K562 (cell line): ENCODE measurements at regions not wholly inside any gene's neighbourhood (a gene's known extent, or its start where the extent isn't known, plus 50 kb on each side); places are given as distances from the start of the nearest gene placed in this dataset.

ENCODE experiments used
- ATAC-seq: fragments of 200-7000 bp; cut with Tn5 transposase; 3 replicates; pipeline ENCODE4 v1.9.1; 2020; ENCODE audit warnings: moderate library complexity
- BruUV-seq: library from RNA; stranded (reverse); fragments of 400-500 nt; replicated peaks from 2 replicates; lab custom pipeline; 2021; lab: Mats Ljungman, UMichigan
- CTCF ChIA-PET: fragments of 300-600 bp; formaldehyde crosslinking; extraction: SDS; loops from one replicate; lab custom pipeline; 2021; ENCODE audit warnings: low intra/inter-chr PET ratio; lab: Yijun Ruan, JAX
- POLR2A ChIA-PET: fragments of 300-600, 350-650 bp; sonication (Branson Sonifier 250); formaldehyde crosslinking; extraction: SDS; loops from one replicate; lab custom pipeline; 2021; ENCODE audit warnings: antibody characterized with exemption, inconsistent platforms; lab: Yijun Ruan, JAX
- DNase-seq, 4 experiments: peaks; one replicate each; pipeline versions ENCODE4 v3.0.0 to v3.0.0-alpha.2; 2011 to 2018; ENCODE audit warnings: low spot score in 3 of 4, mixed read lengths in 3 of 4; ENCODE audit errors: extremely low read depth in 1 of 4
- FAIRE-seq: peaks from 2 replicates; lab custom pipeline; 2011; peaks lifted over from hg19 to GRCh38; lab: Jason Lieb, UNC
- H2AFZ ChIP-seq: 2 replicates; pipeline ENCODE4 v1.6.0; 2011; ENCODE audit warnings: low read depth, low read length, control low read depth, inconsistent platforms
- H3K27ac ChIP-seq: fragments of 200-600 bp; 3 replicates; pipeline ENCODE4 v1.8.0; 2011; ENCODE audit warnings: low read depth, mild to moderate bottlenecking, control low read depth, inconsistent platforms, low read length, moderate library complexity, mixed read lengths; ENCODE audit errors: extremely low read depth
- H3K27me3 ChIP-seq, 2 experiments: fragments of 300-600 bp in 1 of 2; 2 replicates in 1 of 2; 3 replicates in 1 of 2; pipeline versions ENCODE4 v1.6.0 to v1.8.0; 2011; ENCODE audit warnings: inconsistent platforms in 2 of 2, low read length in 2 of 2, mild to moderate bottlenecking in 1 of 2, mixed read lengths in 1 of 2, moderate library complexity in 1 of 2; ENCODE audit not compliant: control insufficient read depth in 2 of 2, insufficient read depth in 2 of 2
- H3K36me3 ChIP-seq: fragments of 300-600 bp; 3 replicates; pipeline ENCODE4 v1.8.0; 2011; ENCODE audit warnings: mild to moderate bottlenecking, low read length, inconsistent platforms; ENCODE audit not compliant: control insufficient read depth, insufficient read depth
- H3K4me1 ChIP-seq, 2 experiments: fragments of 200-600 bp in 1 of 2; replicated peaks in 1 of 2; 2 replicates in 1 of 2; 3 replicates in 1 of 2; pipeline versions ENCODE4 v1.5.1 to v1.8.0; 2011; ENCODE audit warnings: inconsistent platforms in 2 of 2, low read length in 2 of 2, mild to moderate bottlenecking in 1 of 2, mixed read lengths in 1 of 2, moderate library complexity in 1 of 2; ENCODE audit not compliant: control insufficient read depth in 2 of 2, insufficient read depth in 2 of 2
- H3K4me2 ChIP-seq: 2 replicates; pipeline ENCODE4 v1.6.1; 2011; ENCODE audit warnings: low read length, control low read depth, inconsistent platforms, mixed read lengths; ENCODE audit not compliant: insufficient read depth
- H3K4me3 ChIP-seq: fragments of 200-600 bp; sonication (generic), shearing (Covaris generic); 2 replicates; pipeline ENCODE4 v1.5.1; 2016; ENCODE audit warnings: control low read depth, inconsistent platforms
- H3K79me2 ChIP-seq: fragments of 200-600 bp; 3 replicates; pipeline ENCODE4 v1.8.0; 2011; ENCODE audit warnings: low read length, inconsistent platforms; ENCODE audit not compliant: control insufficient read depth, insufficient read depth
- H3K9ac ChIP-seq, 2 experiments: 2 replicates each; pipeline versions ENCODE4 v1.6.0 to v1.6.1; 2011; ENCODE audit warnings: low read depth in 2 of 2, low read length in 2 of 2, control low read depth in 1 of 2, inconsistent platforms in 1 of 2, mild to moderate bottlenecking in 1 of 2, mixed read lengths in 1 of 2; ENCODE audit not compliant: insufficient read depth in 1 of 2
- H3K9me1 ChIP-seq: one replicate; pipeline ENCODE4 v1.6.0; 2011; ENCODE audit warnings: inconsistent platforms, mild to moderate bottlenecking, low read length, moderate library complexity; ENCODE audit not compliant: control insufficient read depth, insufficient read depth
- H3K9me3 ChIP-seq: replicated peaks from 2 replicates; pipeline ENCODE4 v1.5.1; 2011; ENCODE audit warnings: low read depth, low read length, inconsistent platforms; ENCODE audit not compliant: control insufficient read depth, insufficient read depth
- H4K20me1 ChIP-seq: replicated peaks from 2 replicates; pipeline ENCODE4 v1.6.1; 2011; ENCODE audit warnings: low read length, inconsistent platforms, mixed read lengths; ENCODE audit not compliant: control insufficient read depth, insufficient read depth
- ARID1B ChIP-seq: fragments of 450-650 bp; IDR thresholded peaks from 2 replicates; pipeline ENCODE4 v1.6.1; 2016; ENCODE audit warnings: antibody characterized with exemption, mild to moderate bottlenecking, inconsistent platforms
- BCL6 ChIP-seq: fragments of 250-450 bp; sonication (Bioruptor Pico); IDR thresholded peaks from 2 replicates; pipeline ENCODE4 v1.4.0; 2020
- CBFA2T2 ChIP-seq: fragments of 450-650 bp; conservative IDR thresholded peaks from 2 replicates; pipeline ENCODE4 v1.6.1; 2017; ENCODE audit warnings: mild to moderate bottlenecking
- CBFA2T3 ChIP-seq: fragments of 450-650 bp; IDR thresholded peaks from 2 replicates; pipeline ENCODE4 v1.6.1; 2017
- CC2D1A ChIP-seq: fragments of 450-650 bp; IDR thresholded peaks from 2 replicates; pipeline ENCODE4 v1.6.1; 2017; ENCODE audit warnings: mild to moderate bottlenecking
- DACH1 ChIP-seq: fragments of 450-650 bp; IDR thresholded peaks from 2 replicates; pipeline ENCODE4 v1.6.1; 2018; ENCODE audit not compliant: partially characterized antibody
- ESRRA ChIP-seq: fragments of 450-650 bp; IDR thresholded peaks from 2 replicates; pipeline ENCODE4 v1.6.1; 2014; ENCODE audit warnings: low read depth, mild to moderate bottlenecking, moderate library complexity, borderline replicate concordance
- GATAD2B ChIP-seq: fragments of 450-650 bp; IDR thresholded peaks from 2 replicates; pipeline ENCODE4 v1.6.1; 2017; ENCODE audit warnings: mild to moderate bottlenecking, borderline replicate concordance
- HMBOX1 ChIP-seq: sonication (generic); IDR thresholded peaks from 2 replicates; pipeline ENCODE4 v1.6.1; 2016
- HNRNPLL ChIP-seq: fragments of 200-400 bp; formaldehyde crosslinking; IDR thresholded peaks from 2 replicates; pipeline ENCODE4 v1.6.1; 2017; ENCODE audit warnings: low read length, low read depth, mild to moderate bottlenecking; ENCODE audit not compliant: poor library complexity, severe bottlenecking
- ID3 ChIP-seq, 2 experiments: fragments of 250-450 bp in 1 of 2; fragments of 450-650 bp in 1 of 2; sonication (Bioruptor Pico) in 1 of 2; IDR thresholded peaks; 2 replicates each; pipeline versions ENCODE4 v1.6.1 to v1.8.0; 2016 to 2021; ENCODE audit warnings: mild to moderate bottlenecking in 2 of 2, moderate library complexity in 2 of 2, missing compliant biosample characterization in 1 of 2, missing genetic modification characterization in 1 of 2
- ILK ChIP-seq: fragments of 450-650 bp; IDR thresholded peaks from 2 replicates; pipeline ENCODE4 v1.6.1; 2016; ENCODE audit warnings: missing genetic modification characterization, low read depth, mild to moderate bottlenecking, missing compliant biosample characterization, moderate library complexity, borderline replicate concordance
- JUN ChIP-seq, 2 experiments: sonication (generic) in 1 of 2; formaldehyde crosslinking in 1 of 2; IDR thresholded peaks; 2 replicates each; pipeline versions ENCODE4 v1.6.1 to v1.8.0; 2012 to 2022; ENCODE audit warnings: borderline replicate concordance in 2 of 2, mild to moderate bottlenecking in 2 of 2, improper control_type of control experiment in 1 of 2, low read depth in 1 of 2, low read length in 1 of 2, missing genetic modification reagents in 1 of 2
- KLF10 ChIP-seq: fragments of 250-450 bp; sonication (Bioruptor Pico); IDR thresholded peaks from 2 replicates; pipeline ENCODE4 v1.6.1; 2021; ENCODE audit warnings: matching md5 sums
- KLF16 ChIP-seq: IDR thresholded peaks from 2 replicates; pipeline ENCODE4 v1.6.1; 2016; ENCODE audit warnings: antibody characterized with exemption
- KLF6 ChIP-seq: fragments of 250-450 bp; sonication (Bioruptor Pico); IDR thresholded peaks from 2 replicates; pipeline ENCODE4 v1.4.0; 2020; ENCODE audit warnings: mild to moderate bottlenecking, moderate library complexity, borderline replicate concordance
- MEIS2 ChIP-seq: fragments of 450-650 bp; IDR thresholded peaks from 2 replicates; pipeline ENCODE4 v1.6.1; 2014; ENCODE audit warnings: mild to moderate bottlenecking; ENCODE audit not compliant: partially characterized antibody
- NFE2 ChIP-seq: IDR thresholded peaks from 2 replicates; pipeline ENCODE4 v1.6.1; 2014; ENCODE audit warnings: antibody characterized with exemption, low read depth
- PPARD ChIP-seq: fragments of 250-450 bp; sonication (Bioruptor Pico); IDR thresholded peaks from 2 replicates; pipeline ENCODE4 v1.8.0; 2022; ENCODE audit warnings: inconsistent platforms, mild to moderate bottlenecking, moderate library complexity
- RBFOX2 ChIP-seq: fragments of 200-400 bp; formaldehyde crosslinking; IDR thresholded peaks from 2 replicates; pipeline ENCODE4 v1.6.1; 2017; ENCODE audit warnings: low read depth, mild to moderate bottlenecking, low read length, moderate library complexity
- RBM17 ChIP-seq: fragments of 200-400 bp; formaldehyde crosslinking; IDR thresholded peaks from 2 replicates; pipeline ENCODE4 v1.6.1; 2017; ENCODE audit warnings: low read depth, mild to moderate bottlenecking, low read length, borderline replicate concordance
- SOX6 ChIP-seq: fragments of 450-650 bp; IDR thresholded peaks from 2 replicates; pipeline ENCODE4 v1.6.1; 2014; ENCODE audit warnings: mild to moderate bottlenecking
- TBL1XR1 ChIP-seq, 2 experiments: IDR thresholded peaks; 2 replicates each; pipeline ENCODE4 v1.6.1; 2012; ENCODE audit warnings: improper control_type of control experiment in 2 of 2, low read length in 2 of 2, mild to moderate bottlenecking in 1 of 2
- TCF3 ChIP-seq: sonication (generic); formaldehyde crosslinking; IDR thresholded peaks from 2 replicates; pipeline ENCODE4 v1.4.0; 2020; ENCODE audit warnings: mild to moderate bottlenecking, missing genetic modification reagents
- YBX1 ChIP-seq: fragments of 450-650 bp; IDR thresholded peaks from 2 replicates; pipeline ENCODE4 v1.7.1; 2016; ENCODE audit warnings: mild to moderate bottlenecking
- ZNF445 ChIP-seq: fragments of 250-450 bp; sonication (Bioruptor Pico); IDR thresholded peaks from 2 replicates; pipeline ENCODE4 v1.4.0; 2020; ENCODE audit warnings: low read depth, mild to moderate bottlenecking, moderate library complexity
- WGBS: fragments of 100-300 bp; shearing (Covaris generic); methylation state at CpG from one replicate; pipeline ENCODE4 v1.1.6; 2016; ENCODE audit warnings: low coverage, mixed read lengths; ENCODE audit not compliant: insufficient coverage; ENCODE audit errors: missing lambda C conversion rate; 5-methylcytosine and 5-hydroxymethylcytosine counted together
- in situ Hi-C: fragments of 300-500 bp; cut with MboI; formaldehyde crosslinking; loops from 4 replicates; pipeline ENCODE4 v1.15.0; 2018; ENCODE audit warnings: inconsistent platforms, mixed read lengths
- intact Hi-C: fragments of 100-400 bp; cut with micrococcal nuclease; formaldehyde crosslinking; loops from 2 replicates; pipeline ENCODE4 v1.14.2; 2022

- TF ChIP-seq JUN (IDR thresholded peaks at IDR 0.05; ENCODE audit: borderline replicate concordance, low read depth, low read length) (peak; percentile 49; the same call in 1 of the 2 replicates), JUN (CRISPR knock-in tag; IDR thresholded peaks at IDR 0.05; ENCODE audit: borderline replicate concordance) (no peak), ESRRA (peak; percentile 43; the same call in 1 of the 2 replicates), MEIS2 (peak; percentile 21), SOX6 (peak; percentile 66), PPARD (CRISPR knock-in tag) (no peak), KLF16 (no peak), ILK (tag) (no peak), BCL6 (CRISPR knock-in tag) (no peak), NFE2 (peak; percentile 32; the same call in 1 of the 2 replicates), TCF3 (CRISPR knock-in tag) (peak; percentile 80), CBFA2T3 (peak; percentile 78), ID3 (CRISPR knock-in tag; IDR thresholded peaks at IDR 0.05) (no peak), ID3 (tag; IDR thresholded peaks at IDR 0.05) (peak; percentile 92)
Observed at GRCh38 chr16:86901483-86901882, 323.1 kb downstream of the FOXL1 start (continued).

- H3K27ac ChIP-seq = no peak overlapping the region
- H3K9ac ChIP-seq = no peak overlapping the region
- BruUV-seq = no TSS peak
- peaks cover 0 to 13% of the 10 kb centered on the region in 2 experiments; a peak in 2 of 5 replicates for H3K4me1 ChIP-seq
- ATAC-seq (no peak), FAIRE-seq (no peak), DNase-seq (no peak)
- H4K20me1 ChIP-seq = no peaks in the 10 kb centered on the region; the same call in none of the 2 replicates
- no peaks in the 10 kb centered on the region for H3K9me3 ChIP-seq
- TF ChIP-seq KLF10 (CRISPR knock-in tag) (no peak), RBFOX2 (no peak), DACH1 (no peak), GATAD2B (no peak), ZNF445 (CRISPR knock-in tag) (no peak), RBM17 (no peak), YBX1 (no peak), KLF6 (CRISPR knock-in tag) (no peak), HMBOX1 (no peak), TBL1XR1 (IDR thresholded peaks at IDR 0.05; ENCODE audit: low read length in 2 of 2) (no peak), CBFA2T2 (no peak), HNRNPLL (no peak), ARID1B (no peak), CC2D1A (no peak)
- in situ Hi-C loops = no loop called here
- H3K36me3 ChIP-seq = no peaks in the 10 kb centered on the region
- H3K27me3 ChIP-seq = peaks cover 20 to 58% of the 10 kb centered on the region in 2 experiments
- WGBS = 13% methylated on average over 4 of the region's 4 CpGs
- POLR2A ChIA-PET = no interaction called here
- no peak overlapping the region for H3K4me2 ChIP-seq
- no peaks in the 10 kb centered on the region for H3K79me2 ChIP-seq
- no peak overlapping the region for H3K4me3 ChIP-seq
- H2AFZ ChIP-seq = no peak overlapping the region
- H3K9me1 ChIP-seq = no peaks in the 10 kb centered on the region
- intact Hi-C loops = no loop called here
- CTCF ChIA-PET = no interaction called here
Observed at GRCh38 chr16:86902656-86903001, 324.3 kb downstream of the FOXL1 start.
